ENCODE measurements at regions not wholly inside any gene's neighbourhood (a gene's known extent, or its start where the extent isn't known, plus 50 kb on each side); places are given as distances from the start of the nearest gene placed in this dataset.
"Not testable (repeated sequence)": the region's sequence is repeated elsewhere in the genome, so short reads cannot be mapped to it uniquely, and the experiment has no call there.

DNA sequence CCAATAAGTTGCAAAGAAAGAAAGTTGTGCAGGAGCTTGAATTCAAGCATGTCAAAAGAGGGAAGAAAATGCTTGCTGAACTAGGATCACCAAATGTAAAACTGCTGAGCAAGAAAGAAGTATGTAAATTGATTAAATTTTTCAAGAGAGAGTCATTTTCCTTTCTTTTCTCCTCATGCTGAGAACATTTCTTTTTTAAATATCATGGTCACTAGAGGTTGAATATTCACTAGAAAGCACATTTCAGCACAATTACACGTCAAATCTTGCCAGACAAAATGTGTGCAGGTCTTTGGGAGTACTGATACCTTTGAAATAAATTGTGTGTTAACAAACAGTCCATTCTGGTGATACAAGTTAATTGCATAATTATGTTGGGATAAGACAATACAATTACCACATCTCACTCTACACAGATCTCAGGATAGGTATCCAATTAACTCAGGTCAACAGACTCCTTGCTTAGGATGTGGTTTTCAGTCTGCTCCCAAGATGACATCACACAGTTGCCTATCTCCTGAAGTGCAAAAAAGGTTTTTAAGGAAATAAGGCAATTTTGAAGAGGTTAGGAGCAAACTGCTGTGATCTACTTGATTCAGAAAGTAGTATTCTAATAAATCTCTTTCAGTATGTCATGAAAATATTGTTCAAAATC, 862.2 kb downstream of the RPS29 start:
- Histone ChIP-seq H3K4me3 (no peak overlapping the region), H3K27ac (no peak overlapping the region), H3K4me1 (replicated peaks in 1 of 2) (no peaks in the 10 kb centered on the region)
- in situ Hi-C loops (cut with MboI; ENCODE audit: low pct_unique_long_range_greater_than_20kb in 2 of 9, low sequenced_read_pairs in 9 of 9, unreplicated experiment in 9 of 9) = no loop called here
- WGBS, 10 experiments = 0 to 100% (median 0%) methylated on average over 1 of the region's 1 CpG; no CpG with 5 or more reads in 3 of the 10 experiments
- peak in 1 of 8 experiments; percentile 30 for ATAC-seq (replicated peaks in 6 of 8)

- WGBS, 10 experiments = 0 to 100% (median 90%) methylated on average over 1 to 7 of the region's 7 CpGs
- H3K27ac ChIP-seq = no peak overlapping the region
- ATAC-seq (replicated peaks in 6 of 8) = no peak
- peaks cover 0 to 2% of the 10 kb centered on the region in 2 donors for H3K4me1 ChIP-seq (replicated peaks in 1 of 2)
- in situ Hi-C loops (cut with MboI; ENCODE audit: low pct_unique_long_range_greater_than_20kb in 2 of 9, low sequenced_read_pairs in 9 of 9, unreplicated experiment in 9 of 9) = no loop called here
- H3K4me3 ChIP-seq = no peak overlapping the region
These were observed 871.8 kb downstream of the RPS29 start for GRCh38 chr14:48714366-48714765.

DNA sequence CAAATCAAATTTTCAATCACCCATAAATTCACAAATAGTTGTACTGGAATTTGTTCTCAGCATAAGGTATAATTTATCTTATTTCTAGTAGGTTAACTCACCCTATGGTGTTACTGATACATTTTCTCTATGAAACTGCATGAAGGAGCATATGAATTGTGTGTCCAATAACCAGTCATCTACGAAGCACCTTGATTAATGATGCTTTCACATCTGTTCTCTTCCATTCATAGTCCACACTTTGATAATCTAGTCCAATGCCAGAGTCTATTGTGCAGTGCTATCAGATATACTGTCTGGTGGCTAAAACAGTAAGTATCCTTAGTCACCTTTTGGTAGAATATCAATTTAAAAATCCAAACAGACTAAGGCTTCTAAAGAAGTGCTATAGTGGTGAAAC, 876.0 kb downstream of the RPS29 start:
- 22 to 86% (median 60%) methylated on average over 1 of the region's 1 CpG; no CpG with 5 or more reads in 7 of the 10 experiments for WGBS, 10 experiments
- Histone ChIP-seq H3K27ac (no peak overlapping the region), H3K4me1 (replicated peaks in 1 of 2) (peaks cover 0 to 5% of the 10 kb centered on the region in 2 donors), H3K4me3 (no peak overlapping the region)
- in situ Hi-C loops (cut with MboI; ENCODE audit: low pct_unique_long_range_greater_than_20kb in 2 of 9, low sequenced_read_pairs in 9 of 9, unreplicated experiment in 9 of 9) = no loop called here
- peak in 2 of 8 experiments; percentile 72 to 77 for ATAC-seq (replicated peaks in 6 of 8)

- in situ Hi-C loops (cut with MboI; ENCODE audit: low pct_unique_long_range_greater_than_20kb in 2 of 9, low sequenced_read_pairs in 9 of 9, unreplicated experiment in 9 of 9) = no loop called here
- ATAC-seq (replicated peaks in 6 of 8) = peak in 2 of 8 experiments; percentile 36 to 50
- H3K27ac ChIP-seq = no peak overlapping the region
- H3K4me1 ChIP-seq (replicated peaks in 1 of 2) = peaks cover 0 to 5% of the 10 kb centered on the region in 2 donors
- WGBS, 10 experiments = 0 to 94% (median 86%) methylated on average over 1 of the region's 1 CpG; no CpG with 5 or more reads in 1 of the 10 experiments
- no peak overlapping the region for H3K4me3 ChIP-seq
These were observed 876.8 kb downstream of the RPS29 start for GRCh38 chr14:48709277-48709785.

- H3K4me3 ChIP-seq = no peak overlapping the region
- in situ Hi-C loops (cut with MboI; ENCODE audit: low pct_unique_long_range_greater_than_20kb in 2 of 9, low sequenced_read_pairs in 9 of 9, unreplicated experiment in 9 of 9) = no loop called here
- peaks cover 0 to 5% of the 10 kb centered on the region in 2 donors for H3K4me1 ChIP-seq (replicated peaks in 1 of 2)
- no peak overlapping the region for H3K27ac ChIP-seq
- ATAC-seq (replicated peaks in 6 of 8) = no peak
These were observed 881.5 kb downstream of the RPS29 start for GRCh38 chr14:48704639-48705038.

- Histone ChIP-seq H3K4me1 (replicated peaks in 1 of 2) (no peaks in the 10 kb centered on the region), H3K27ac (no peak overlapping the region), H3K4me3 (no peak overlapping the region)
- no peak for ATAC-seq (replicated peaks in 6 of 8)
- in situ Hi-C loops (cut with MboI; ENCODE audit: low pct_unique_long_range_greater_than_20kb in 2 of 9, low sequenced_read_pairs in 9 of 9, unreplicated experiment in 9 of 9) = no loop called here
- 0 to 82% (median 0%) methylated on average over 1 to 2 of the region's 2 CpGs; no CpG with 5 or more reads in 3 of the 10 experiments for WGBS, 10 experiments
These were observed 882.3 kb downstream of the RPS29 start for GRCh38 chr14:48703728-48704467.

DNA sequence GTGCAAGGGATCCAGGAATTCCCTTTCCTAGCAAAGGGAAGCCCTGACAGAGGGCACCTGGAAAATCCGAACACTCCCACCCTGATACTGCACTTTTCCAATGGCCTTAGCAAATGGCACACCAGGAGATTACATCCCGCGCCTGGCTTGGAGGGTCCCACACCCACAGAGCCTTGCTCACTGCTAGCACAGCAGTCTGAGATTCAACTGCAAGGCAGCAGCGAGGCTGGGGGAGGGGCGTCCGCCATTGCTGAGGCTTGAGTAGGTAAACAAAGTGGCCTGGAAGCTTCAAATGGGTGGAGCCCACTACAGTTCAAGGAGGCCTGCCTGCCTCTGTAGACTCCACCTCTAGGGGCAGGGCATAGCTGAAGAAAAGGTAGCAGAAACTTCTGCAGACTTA, 888.8 kb downstream of the RPS29 start:
- in situ Hi-C loops (cut with MboI; ENCODE audit: low pct_unique_long_range_greater_than_20kb in 2 of 9, low sequenced_read_pairs in 9 of 9, unreplicated experiment in 9 of 9); H3K27ac ChIP-seq; H3K4me3 ChIP-seq; H3K4me1 ChIP-seq (replicated peaks in 1 of 2); ATAC-seq (replicated peaks in 6 of 8): not testable (repeated sequence)
- 40 to 100% methylated on average over 1 of the region's 6 CpGs; no CpG with 5 or more reads in 8 of the 10 experiments for WGBS, 10 experiments

- WGBS, 10 experiments = 0 to 88% (median 50%) methylated on average over 1 of the region's 1 CpG; no CpG with 5 or more reads in 5 of the 10 experiments
- Histone ChIP-seq H3K4me1 (replicated peaks in 1 of 2) (no peaks in the 10 kb centered on the region), H3K27ac (no peak overlapping the region), H3K4me3 (no peak overlapping the region)
- ATAC-seq (replicated peaks in 6 of 8) = no peak
- in situ Hi-C loops (cut with MboI; ENCODE audit: low pct_unique_long_range_greater_than_20kb in 2 of 9, low sequenced_read_pairs in 9 of 9, unreplicated experiment in 9 of 9) = no loop called here
These were observed 892.4 kb downstream of the RPS29 start for GRCh38 chr14:48693793-48694192.

DNA sequence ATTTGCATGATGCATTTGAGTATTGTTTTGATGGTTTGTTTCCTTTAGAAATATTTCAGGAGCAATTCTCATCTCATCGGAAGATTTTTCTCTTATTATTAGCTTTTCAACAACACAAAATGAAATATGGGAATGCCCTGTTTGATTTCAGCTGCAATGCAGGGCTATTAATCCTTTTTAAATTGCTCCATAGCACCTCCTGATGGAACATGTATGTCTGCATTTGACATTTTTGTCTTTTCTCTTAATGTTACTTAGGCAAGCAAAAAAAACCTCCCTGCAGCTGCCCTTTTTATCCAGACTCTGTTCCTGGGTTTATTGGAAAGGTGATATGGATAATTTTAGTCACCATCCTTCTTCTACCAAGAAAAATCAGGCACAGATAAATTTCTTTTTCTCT, 895.8 kb downstream of the RPS29 start:
- no peak for ATAC-seq (replicated peaks in 6 of 8)
- H3K4me1 ChIP-seq (replicated peaks in 1 of 2) = no peaks in the 10 kb centered on the region
- WGBS, 10 experiments = 10 to 100% (median 77%) methylated on average over 1 of the region's 1 CpG
- no peak overlapping the region for H3K4me3 ChIP-seq
- H3K27ac ChIP-seq = no peak overlapping the region
- in situ Hi-C loops (cut with MboI; ENCODE audit: low pct_unique_long_range_greater_than_20kb in 2 of 9, low sequenced_read_pairs in 9 of 9, unreplicated experiment in 9 of 9) = no loop called here

GRCh38 chr14:48686650-48687049, 899.5 kb downstream of the RPS29 start:
- ATAC-seq (replicated peaks in 6 of 8) = no peak
- Histone ChIP-seq H3K4me3 (no peak overlapping the region), H3K27ac (no peak overlapping the region), H3K4me1 (replicated peaks in 1 of 2) (no peaks in the 10 kb centered on the region)
- WGBS, 10 experiments = 9 to 100% (median 80%) methylated on average over 1 to 3 of the region's 3 CpGs; no CpG with 5 or more reads in 1 of the 10 experiments
- in situ Hi-C loops (cut with MboI; ENCODE audit: low pct_unique_long_range_greater_than_20kb in 2 of 9, low sequenced_read_pairs in 9 of 9, unreplicated experiment in 9 of 9) = no loop called here

DNA sequence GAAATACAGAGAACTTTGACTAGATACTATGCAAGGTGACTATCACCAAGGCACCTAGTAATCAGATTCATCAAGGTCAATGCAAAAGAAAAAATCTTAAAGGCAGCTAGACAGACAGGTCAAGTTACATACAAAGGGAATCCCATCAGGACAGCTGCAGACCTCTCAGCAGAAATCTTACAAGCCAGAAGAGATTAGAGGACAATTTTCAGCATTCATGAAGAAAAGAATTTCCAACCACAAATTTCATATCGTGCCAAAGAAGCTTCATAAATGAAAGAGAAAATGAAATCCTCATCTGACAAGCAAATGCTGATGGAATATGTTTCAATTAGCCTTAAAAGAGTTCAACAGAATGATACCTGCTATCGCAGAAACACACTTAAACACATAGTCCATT, 913.7 kb downstream of the RPS29 start:
- 0 to 80% (median 19%) methylated on average over 2 of the region's 2 CpGs; no CpG with 5 or more reads in 2 of the 10 experiments for WGBS, 10 experiments

GRCh38 chr14:48670939-48671338, 915.2 kb downstream of the RPS29 start:
- H3K27ac ChIP-seq = no peak overlapping the region
- no peak overlapping the region for H3K4me3 ChIP-seq
- ATAC-seq (replicated peaks in 6 of 8) = no peak
- 50 to 90% (median 60%) methylated on average over 1 to 2 of the region's 4 CpGs; no CpG with 5 or more reads in 7 of the 10 experiments for WGBS, 10 experiments
- in situ Hi-C loops (cut with MboI; ENCODE audit: low pct_unique_long_range_greater_than_20kb in 2 of 9, low sequenced_read_pairs in 9 of 9, unreplicated experiment in 9 of 9) = no loop called here
- H3K4me1 ChIP-seq (replicated peaks in 1 of 2) = no peaks in the 10 kb centered on the region

More for the DNA sequence above, 913.7 kb downstream of the RPS29 start:
- no peak for ATAC-seq (replicated peaks in 6 of 8)
- Histone ChIP-seq H3K27ac (no peak overlapping the region), H3K4me3 (no peak overlapping the region), H3K4me1 (replicated peaks in 1 of 2) (no peaks in the 10 kb centered on the region)
- in situ Hi-C loops (cut with MboI; ENCODE audit: low pct_unique_long_range_greater_than_20kb in 2 of 9, low sequenced_read_pairs in 9 of 9, unreplicated experiment in 9 of 9) = no loop called here

DNA sequence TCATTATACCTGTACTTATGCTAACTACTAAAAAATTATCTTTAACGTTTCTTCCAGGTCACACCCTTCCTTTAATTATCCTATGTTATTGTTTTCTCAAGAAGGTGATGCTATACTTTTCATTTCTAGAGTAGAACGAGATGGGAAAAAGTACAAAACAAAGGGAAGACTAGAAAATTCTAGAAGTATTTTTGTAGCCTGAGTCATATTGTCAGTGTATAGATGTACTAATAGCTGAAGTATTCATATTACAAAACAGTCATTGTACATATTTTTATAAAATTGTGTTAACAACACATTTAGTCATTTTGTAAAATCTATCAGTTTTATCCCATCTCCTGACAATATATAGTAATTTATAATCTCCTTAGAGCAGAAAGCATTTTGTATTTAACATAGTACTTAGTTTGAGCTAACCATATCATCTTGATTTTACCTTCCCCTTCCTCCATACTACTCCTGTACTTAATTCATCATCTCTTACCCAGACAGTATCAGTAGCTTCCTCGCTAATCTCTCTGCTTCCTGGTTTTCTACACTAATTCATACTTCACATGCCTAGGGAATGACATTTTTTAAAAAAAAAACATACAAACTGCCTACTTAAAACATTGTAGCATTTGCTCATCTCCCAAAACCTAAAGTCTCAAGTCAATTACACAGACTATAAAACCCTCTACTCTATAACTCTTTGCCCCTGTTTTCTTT, 920.9 kb downstream of the RPS29 start:
- Histone ChIP-seq H3K27ac (no peak overlapping the region), H3K4me1 (replicated peaks in 1 of 2) (no peaks in the 10 kb centered on the region), H3K4me3 (no peak overlapping the region)
- 0 to 94% (median 76%) methylated on average over 2 to 3 of the region's 3 CpGs; no CpG with 5 or more reads in 1 of the 10 experiments for WGBS, 10 experiments
- in situ Hi-C loops (cut with MboI; ENCODE audit: low pct_unique_long_range_greater_than_20kb in 2 of 9, low sequenced_read_pairs in 9 of 9, unreplicated experiment in 9 of 9) = no loop called here
- no peak for ATAC-seq (replicated peaks in 6 of 8)

All from motor neuron (in vitro differentiated cells).